HG03457 (cell line): ENCODE measurements at regions not wholly inside any gene's neighbourhood (a gene's known extent, or its start where the extent isn't known, plus 50 kb on each side); places are given as distances from the start of the nearest gene placed in this dataset.

Experiments
- ATAC-seq: cut with Tn5 transposase; IDR thresholded peaks from one replicate; pipeline ENCODE4 v1.9.1; 2021; ENCODE audit warnings: moderate number of reproducible peaks; ENCODE audit not compliant: unreplicated experiment

- ATAC-seq, result no peak
These were observed 214.9 kb downstream of the DSEL start for GRCh38 chr18:67301592-67301991.

- ATAC-seq, result no peak
These were observed 216.0 kb downstream of the DSEL start for GRCh38 chr18:67300498-67300897.

- no peak for ATAC-seq
These were observed 223.7 kb downstream of the DSEL start for GRCh38 chr18:67292814-67293213.

DNA sequence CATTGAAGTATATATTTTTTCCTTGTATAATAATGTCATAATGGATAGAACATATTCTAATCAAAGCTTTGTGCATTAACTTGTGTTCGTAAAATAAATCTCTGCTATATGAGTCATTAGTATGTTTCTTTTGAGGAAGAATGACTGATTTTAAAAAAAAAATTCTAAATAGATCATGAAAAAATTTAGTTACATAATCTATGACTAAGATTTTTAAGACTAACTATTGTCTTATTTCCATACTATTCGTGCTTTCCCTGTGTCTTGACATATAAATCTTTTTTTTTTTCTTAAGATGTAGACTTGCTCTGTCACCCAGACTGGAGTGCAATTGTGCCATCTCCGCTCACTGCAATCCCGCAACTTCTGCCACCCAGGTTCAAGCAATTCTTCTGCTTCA is 226.1 kb downstream of the DSEL start:
- no peak for ATAC-seq

DNA sequence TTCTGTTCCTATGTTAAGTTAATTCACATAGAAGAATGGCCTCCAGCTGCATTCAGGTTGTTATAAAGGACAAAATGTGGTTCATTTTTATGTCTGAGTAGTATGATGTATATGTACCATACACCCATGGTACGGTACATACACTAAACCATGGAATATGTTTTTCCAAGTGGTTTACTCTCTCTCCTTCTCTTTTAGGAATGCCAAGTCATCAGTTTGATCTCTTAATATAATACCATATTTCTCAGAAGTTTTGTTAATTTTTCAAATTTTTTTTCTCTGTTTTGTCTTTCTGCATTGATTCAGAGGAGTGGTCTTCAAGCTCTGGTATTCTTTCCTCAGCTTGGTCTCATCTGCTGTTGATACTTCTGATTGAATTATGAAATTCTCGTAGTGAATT is 230.9 kb downstream of the DSEL start:
- no peak for ATAC-seq

GRCh38 chr18:67282796-67283195 is 233.7 kb downstream of the DSEL start:
- ATAC-seq, result no peak

DNA sequence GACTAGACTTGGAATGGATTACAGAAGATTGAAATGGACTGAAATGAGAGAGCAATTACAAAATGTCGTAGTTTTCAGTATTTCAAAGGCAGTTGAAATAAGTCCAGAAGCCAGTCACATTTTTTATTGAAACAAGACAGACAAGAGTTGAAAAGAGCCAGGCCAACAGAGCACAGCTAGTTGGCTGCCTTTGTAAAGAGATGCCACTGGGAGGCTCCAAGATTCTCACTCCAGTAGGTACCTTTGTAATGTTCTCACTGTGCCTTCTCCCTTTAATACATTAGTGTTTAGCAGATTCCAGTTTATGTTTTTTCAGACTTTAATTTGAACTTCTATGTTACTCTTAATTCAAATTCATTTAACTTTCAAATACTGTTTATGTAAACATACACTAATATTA is 234.8 kb downstream of the DSEL start:
- no peak for ATAC-seq

- no peak for ATAC-seq
These were observed 235.9 kb downstream of the DSEL start for GRCh38 chr18:67280486-67281242.

- ATAC-seq, result no peak
These were observed 236.5 kb downstream of the DSEL start for GRCh38 chr18:67279988-67280387.

GRCh38 chr18:67278984-67279383 is 237.5 kb downstream of the DSEL start:
- no peak for ATAC-seq

- no peak for ATAC-seq
These were observed 239.9 kb downstream of the DSEL start for GRCh38 chr18:67276638-67277037.

DNA sequence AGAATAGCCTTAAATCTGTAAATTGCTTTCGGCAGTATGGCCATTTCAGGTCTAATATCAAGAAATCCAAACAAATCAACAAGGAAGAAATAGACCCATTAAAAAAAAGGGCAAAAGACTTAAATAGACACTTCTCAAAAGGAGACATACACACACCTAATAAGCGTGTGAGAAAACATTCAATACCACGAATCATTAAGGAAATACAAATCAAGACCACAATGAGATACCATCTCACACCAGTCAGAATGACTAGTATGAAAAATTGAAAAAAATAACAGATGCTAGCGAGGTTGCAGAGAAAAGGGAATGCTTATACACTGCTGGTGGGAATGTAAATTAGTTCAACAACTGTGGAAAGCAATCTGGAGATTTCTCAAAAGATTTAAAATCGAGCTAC is 243.2 kb downstream of the DSEL start:
- no peak for ATAC-seq

DNA sequence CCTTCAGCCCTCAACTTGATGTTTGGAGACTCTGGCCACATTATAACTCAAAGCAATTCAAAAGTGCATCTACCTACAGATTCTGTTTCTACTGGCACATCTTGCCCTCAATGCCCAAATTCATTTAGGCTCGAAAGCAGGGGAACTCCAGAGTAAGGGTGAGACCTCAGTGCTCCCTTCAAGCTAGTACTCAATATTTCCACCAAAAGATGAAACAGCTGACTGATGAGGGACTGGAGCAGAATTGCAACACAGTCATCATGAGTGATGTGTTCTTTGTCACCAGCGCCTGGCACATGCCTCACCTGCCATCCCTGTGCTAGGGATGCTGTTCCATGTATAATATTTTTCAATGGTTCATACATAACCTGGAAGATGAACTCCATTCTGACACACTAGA is 247.3 kb downstream of the DSEL start:
- no peak for ATAC-seq

DNA sequence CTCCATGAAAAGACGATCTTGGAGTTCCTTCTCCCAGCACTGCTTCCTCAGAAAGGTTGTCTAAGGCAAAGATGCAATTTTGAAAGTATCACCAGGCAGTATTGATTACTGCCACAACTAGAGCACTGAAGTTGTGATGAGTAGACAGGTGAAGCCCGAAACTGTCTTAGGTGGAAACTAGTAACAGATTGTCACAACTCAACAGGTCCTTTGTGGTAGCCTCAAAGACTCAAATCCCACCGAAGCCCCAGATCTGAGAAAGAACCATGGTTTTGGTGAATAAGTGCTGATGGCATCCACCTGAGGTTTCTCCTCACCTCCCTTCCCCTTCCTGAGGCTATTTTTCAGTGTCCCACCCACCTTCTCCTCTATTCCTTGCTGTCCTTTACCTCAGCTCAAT is 248.0 kb downstream of the DSEL start:
- no peak for ATAC-seq

DNA sequence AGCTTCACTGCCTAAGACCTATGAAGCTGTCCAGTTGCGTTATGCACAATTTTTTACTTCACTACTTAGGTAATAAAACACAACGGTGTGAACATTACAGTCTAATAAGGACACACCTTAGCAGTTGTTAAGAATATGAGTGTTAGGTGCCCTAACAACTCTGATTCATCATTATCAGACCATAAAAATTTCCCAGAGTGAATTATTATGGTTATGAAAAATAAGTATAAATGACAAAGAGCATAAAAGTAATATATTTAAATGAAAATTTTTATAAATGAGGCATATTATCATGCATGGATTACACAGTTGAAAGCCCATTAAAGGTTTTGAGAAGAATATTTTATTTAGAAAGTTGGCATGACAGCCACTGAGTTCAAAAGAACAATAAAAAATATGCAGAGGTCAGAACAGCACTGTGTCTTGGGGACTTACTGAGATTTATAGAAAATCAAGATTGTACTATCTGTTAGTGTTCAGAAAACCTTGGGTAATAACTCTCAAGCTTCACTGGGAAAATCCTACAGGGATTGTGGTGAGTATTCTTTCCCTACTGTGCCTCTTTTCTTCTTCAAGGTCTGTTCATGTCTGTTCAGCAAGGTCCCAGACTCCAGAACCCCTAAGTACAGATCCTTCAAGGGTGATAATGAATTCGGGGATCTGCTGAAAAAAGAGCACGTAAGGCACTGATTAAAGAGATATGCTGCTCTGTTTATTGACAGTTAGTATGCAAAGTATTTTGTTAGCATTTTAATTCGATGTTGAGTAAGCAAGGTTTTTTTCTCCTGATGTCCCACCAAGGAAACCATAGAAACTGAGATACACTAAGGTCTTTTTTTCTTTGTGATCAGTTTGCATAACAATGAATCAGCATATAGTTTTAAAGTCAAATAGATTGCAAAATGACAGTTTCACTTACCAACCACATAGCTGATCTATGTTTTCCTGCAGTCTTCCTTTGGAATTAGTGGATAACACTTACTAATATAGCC is 250.0 kb downstream of the DSEL start:
- ATAC-seq, result no peak

DNA sequence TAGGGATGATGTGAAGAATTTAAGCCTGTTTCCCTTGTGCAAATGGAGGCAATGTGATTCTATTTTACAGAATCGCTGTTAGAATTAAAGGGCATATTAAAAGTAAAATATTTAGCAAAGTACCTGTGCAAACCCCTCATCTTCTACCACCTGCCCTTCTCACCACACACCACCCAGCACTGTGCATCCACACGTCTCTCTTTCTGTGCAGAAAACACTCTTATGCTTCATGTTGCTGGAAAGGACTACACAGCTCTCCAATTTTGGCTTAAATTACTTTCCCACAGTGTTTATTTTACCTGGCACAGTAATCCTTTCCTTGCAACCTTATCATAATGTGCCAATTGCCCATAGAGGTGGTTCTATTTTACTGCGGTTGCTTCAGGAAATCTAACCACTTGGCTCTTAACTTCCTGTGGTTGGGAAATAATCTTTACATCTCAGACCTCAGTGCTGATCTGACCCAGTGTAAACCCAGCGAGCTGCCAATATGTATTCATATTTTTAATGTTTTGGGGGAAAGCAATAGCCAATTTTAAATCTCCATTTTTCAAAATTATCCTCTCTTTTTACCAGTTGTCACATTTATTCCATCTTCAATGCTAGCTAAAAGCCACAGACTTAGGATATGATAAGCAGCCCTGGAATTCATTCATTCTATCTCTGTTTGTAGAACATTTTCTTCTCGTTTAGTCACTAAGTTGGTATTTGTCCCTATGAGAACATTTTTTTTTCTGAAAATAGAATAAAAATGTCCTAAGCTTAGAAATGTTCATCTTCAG is 250.9 kb downstream of the DSEL start:
- no peak for ATAC-seq

GRCh38 chr18:67261931-67262552 is 254.5 kb downstream of the DSEL start:
- no peak for ATAC-seq

- no peak for ATAC-seq
These were observed 255.7 kb downstream of the DSEL start for GRCh38 chr18:67260841-67261240.

- no peak for ATAC-seq
These were observed 265.6 kb downstream of the DSEL start for GRCh38 chr18:67250776-67251424.
